Prostate gland (tissue), 2 donors: ENCODE measurements at regions not wholly inside any gene's neighbourhood (a gene's known extent, or its start where the extent isn't known, plus 50 kb on each side); places are given as distances from the start of the nearest gene placed in this dataset.

Experiments
- CTCF ChIP-seq, 4 experiments: fragments of 200-600 bp in 2 of 4; fragments of 450-650 bp in 2 of 4; sonication (generic) in 2 of 4; IDR thresholded peaks; 1 replicate in 3 of 4; 2 replicates in 1 of 4; pipeline ENCODE4 v1.5.1; 2016 to 2019; ENCODE audit warnings: antibody characterized with exemption in 4 of 4, mild to moderate bottlenecking in 2 of 4, moderate library complexity in 2 of 4
- POLR2A ChIP-seq: fragments of 450-650 bp; IDR thresholded peaks from one replicate; pipeline ENCODE4 v1.6.1; 2016; ENCODE audit warnings: antibody characterized with exemption, mild to moderate bottlenecking
- POLR2AphosphoS5 ChIP-seq: sonication (generic); formaldehyde crosslinking; IDR thresholded peaks from one replicate; pipeline ENCODE4 v1.6.1; 2017; ENCODE audit warnings: antibody characterized with exemption

GRCh38 chr6:54730767-54731630 is 115.6 kb upstream of the FAM83B start:
- TF ChIP-seq POLR2AphosphoS5, result no peak
- no peak for TF ChIP-seq POLR2A
- no peak for TF ChIP-seq CTCF (IDR thresholded peaks at IDR 0.05)
